GM23248 (cell line): ENCODE measurements at regions not wholly inside any gene's neighbourhood (a gene's known extent, or its start where the extent isn't known, plus 50 kb on each side); places are given as distances from the start of the nearest gene placed in this dataset.

Source experiments
- DNase-seq: peaks from one replicate; pipeline ENCODE4 v3.0.0-alpha.2; 2015
- H2AFZ ChIP-seq: fragments of 200-600 bp; sonication (generic); 2 replicates; pipeline ENCODE4 v1.6.1; 2016; ENCODE audit warnings: antibody characterized with exemption
- H3F3A ChIP-seq: fragments of 200-600 bp; sonication (generic); 2 replicates; pipeline ENCODE4 v1.6.1; 2016; ENCODE audit warnings: mild to moderate bottlenecking, antibody characterized with exemption, mixed run types; ENCODE audit not compliant: insufficient read depth
- H3K27ac ChIP-seq: fragments of 200-600 bp; sonication (generic); 2 replicates; pipeline ENCODE4 v1.5.1; 2016; ENCODE audit warnings: mild to moderate bottlenecking
- H3K27me3 ChIP-seq: fragments of 200-600 bp; sonication (generic); replicated peaks from 2 replicates; pipeline ENCODE4 v1.6.1; 2016; ENCODE audit warnings: mild to moderate bottlenecking; ENCODE audit not compliant: insufficient read depth
- H3K36me3 ChIP-seq: fragments of 200-600 bp; sonication (generic); 2 replicates; pipeline ENCODE4 v1.6.1; 2016; ENCODE audit warnings: low read depth, mild to moderate bottlenecking
- H3K4me1 ChIP-seq: fragments of 200-600 bp; sonication (generic); 2 replicates; pipeline ENCODE4 v1.6.1; 2016; ENCODE audit warnings: mild to moderate bottlenecking; ENCODE audit not compliant: insufficient read depth
- H3K4me2 ChIP-seq: fragments of 200-600 bp; sonication (generic); one replicate; pipeline ENCODE4 v1.6.1; 2016; ENCODE audit warnings: mild to moderate bottlenecking; ENCODE audit not compliant: unreplicated experiment
- H3K4me3 ChIP-seq: fragments of 200-600 bp; sonication (generic); 2 replicates; pipeline ENCODE4 v1.5.1; 2016; ENCODE audit warnings: mild to moderate bottlenecking
- H3K79me2 ChIP-seq: fragments of 200-600 bp; sonication (generic); 2 replicates; pipeline ENCODE4 v1.6.1; 2016; ENCODE audit warnings: mild to moderate bottlenecking; ENCODE audit not compliant: insufficient read depth
- H3K9ac ChIP-seq: fragments of 200-600 bp; sonication (generic); 2 replicates; pipeline ENCODE4 v1.6.1; 2016; ENCODE audit warnings: mild to moderate bottlenecking
- H3K9me2 ChIP-seq: fragments of 200-600 bp; sonication (generic); 2 replicates; pipeline ENCODE4 v1.6.1; 2016; ENCODE audit warnings: mixed run types, mild to moderate bottlenecking, moderate library complexity; ENCODE audit not compliant: insufficient read depth
- H3K9me3 ChIP-seq: fragments of 200-600 bp; sonication (generic); one replicate; pipeline ENCODE4 v1.6.1; 2017; ENCODE audit warnings: low read depth
- H4K20me1 ChIP-seq: fragments of 200-600 bp; sonication (generic); 2 replicates; pipeline ENCODE4 v1.6.0; 2016; ENCODE audit not compliant: insufficient read depth
- EZH2 ChIP-seq: fragments of 200-600 bp; sonication (generic); IDR thresholded peaks from 2 replicates; pipeline ENCODE4 v1.6.1; 2018; ENCODE audit warnings: antibody characterized with exemption, mild to moderate bottlenecking; ENCODE audit not compliant: insufficient read depth, poor library complexity, severe bottlenecking
- EZH2phosphoT487 ChIP-seq: fragments of 200-600 bp; sonication (generic); IDR thresholded peaks from 2 replicates; pipeline ENCODE4 v1.6.1; 2018; ENCODE audit warnings: antibody characterized with exemption, moderate library complexity, mild to moderate bottlenecking, low read depth; ENCODE audit not compliant: insufficient read depth
- WGBS, 2 experiments: methylation state at CpG; one replicate each; pipeline ENCODE4 v1.1.6; 2015 to 2017; ENCODE audit warnings: low lambda C conversion rate in 2 of 2, low coverage in 1 of 2; ENCODE audit errors: missing lambda C conversion rate in 2 of 2; 5-methylcytosine and 5-hydroxymethylcytosine counted together
- in situ Hi-C: fragments of 300-500 bp; cut with MboI; formaldehyde crosslinking; loops from 2 replicates; pipeline ENCODE4 v1.15.0; 2020

- 62 to 65% methylated on average over 7 of the region's 7 CpGs for WGBS, 2 experiments
- no peaks in the 10 kb centered on the region for H3K9me2 ChIP-seq
These were observed 54.1 kb upstream of the SHLD1 start for GRCh38 chr20:5696011-5696559.

GRCh38 chr20:5691918-5692618 lies 58.1 kb upstream of the SHLD1 start:
- no peaks in the 10 kb centered on the region for H3F3A ChIP-seq
- H3K4me1 ChIP-seq, result no peaks in the 10 kb centered on the region

More at GRCh38 chr20:5696011-5696559, 54.1 kb upstream of the SHLD1 start:
- TF ChIP-seq EZH2phosphoT487, result no peak
- no peak for TF ChIP-seq EZH2
- in situ Hi-C loops, result no loop called here
- H4K20me1 ChIP-seq, result no peaks in the 10 kb centered on the region
- peak; percentile 73 for DNase-seq
- H3K4me3 ChIP-seq, result no peak overlapping the region
- no peaks in the 10 kb centered on the region for H3K36me3 ChIP-seq
- no peak overlapping the region for H2AFZ ChIP-seq
- no peak overlapping the region for H3K4me2 ChIP-seq
- no peak overlapping the region for H3K27ac ChIP-seq
- no peak overlapping the region for H3K9ac ChIP-seq
- no peaks in the 10 kb centered on the region for H3F3A ChIP-seq
- no peaks in the 10 kb centered on the region for H3K4me1 ChIP-seq
- H3K9me3 ChIP-seq, result no peaks in the 10 kb centered on the region
- H3K27me3 ChIP-seq, result no peaks in the 10 kb centered on the region
- no peaks in the 10 kb centered on the region for H3K79me2 ChIP-seq

GRCh38 chr20:5689463-5689862 lies 60.7 kb upstream of the SHLD1 start:
- TF ChIP-seq EZH2phosphoT487, result no peak
- TF ChIP-seq EZH2, result no peak
- no peak overlapping the region for H3K9ac ChIP-seq
- DNase-seq, result no peak

More at GRCh38 chr20:5691918-5692618, 58.1 kb upstream of the SHLD1 start:
- no peak for TF ChIP-seq EZH2phosphoT487
- no peak for TF ChIP-seq EZH2
- in situ Hi-C loops, result no loop called here
- no peaks in the 10 kb centered on the region for H3K36me3 ChIP-seq
- H3K27ac ChIP-seq, result no peak overlapping the region
- H3K27me3 ChIP-seq, result no peaks in the 10 kb centered on the region
- H3K9me2 ChIP-seq, result no peaks in the 10 kb centered on the region
- no peak overlapping the region for H3K9ac ChIP-seq
- no peaks in the 10 kb centered on the region for H4K20me1 ChIP-seq
- WGBS, 2 experiments, result 78 to 79% methylated on average over 9 of the region's 9 CpGs
- no peak overlapping the region for H3K4me2 ChIP-seq
- H3K4me3 ChIP-seq, result no peak overlapping the region
- no peak overlapping the region for H2AFZ ChIP-seq
- no peaks in the 10 kb centered on the region for H3K79me2 ChIP-seq
- no peak for DNase-seq
- H3K9me3 ChIP-seq, result no peaks in the 10 kb centered on the region

GRCh38 chr20:5688431-5688972 lies 61.7 kb upstream of the SHLD1 start:
- Histone ChIP-seq H3F3A (no peaks in the 10 kb centered on the region), H4K20me1 (no peaks in the 10 kb centered on the region), H3K9me3 (no peaks in the 10 kb centered on the region), H3K9me2 (no peaks in the 10 kb centered on the region), H3K4me3 (no peak overlapping the region), H3K27me3 (no peaks in the 10 kb centered on the region), H3K4me2 (no peak overlapping the region), H2AFZ (no peak overlapping the region), H3K36me3 (no peaks in the 10 kb centered on the region), H3K4me1 (no peaks in the 10 kb centered on the region), H3K9ac (no peak overlapping the region), H3K27ac (no peak overlapping the region), H3K79me2 (no peaks in the 10 kb centered on the region)
- 56 to 58% methylated on average over 9 to 12 of the region's 12 CpGs for WGBS, 2 experiments
- TF ChIP-seq EZH2 (no peak), EZH2phosphoT487 (no peak)
- DNase-seq, result no peak
- in situ Hi-C loops, result no loop called here

More at GRCh38 chr20:5689463-5689862, 60.7 kb upstream of the SHLD1 start:
- H3K36me3 ChIP-seq, result no peaks in the 10 kb centered on the region
- H3K79me2 ChIP-seq, result no peaks in the 10 kb centered on the region
- no peaks in the 10 kb centered on the region for H3K4me1 ChIP-seq
- no peak overlapping the region for H3K4me3 ChIP-seq
- H2AFZ ChIP-seq, result no peak overlapping the region
- H4K20me1 ChIP-seq, result no peaks in the 10 kb centered on the region
- H3K27ac ChIP-seq, result no peak overlapping the region
- in situ Hi-C loops, result no loop called here
- WGBS, 2 experiments, result 73 to 76% methylated on average over 6 of the region's 6 CpGs
- H3F3A ChIP-seq, result no peaks in the 10 kb centered on the region
- no peaks in the 10 kb centered on the region for H3K9me2 ChIP-seq
- no peaks in the 10 kb centered on the region for H3K9me3 ChIP-seq
- H3K4me2 ChIP-seq, result no peak overlapping the region
- no peaks in the 10 kb centered on the region for H3K27me3 ChIP-seq
